ENCODE measurements at regions not wholly inside any gene's neighbourhood (a gene's known extent, or its start where the extent isn't known, plus 50 kb on each side); places are given as distances from the start of the nearest gene placed in this dataset.

- Histone ChIP-seq H3K36me3 (ENCODE audit: low read depth) (no peaks in the 10 kb centered on the region), H3K4me1 (ENCODE audit: low read depth) (no peaks in the 10 kb centered on the region), H3K4me3 (no peak overlapping the region), H3K9me3 (no peaks in the 10 kb centered on the region)
- ATAC-seq (no peak), DNase-seq (no peak)
- intact Hi-C loops (cut with DNase I, micrococcal nuclease), result no loop called here
- TF ChIP-seq, protein P1, sequence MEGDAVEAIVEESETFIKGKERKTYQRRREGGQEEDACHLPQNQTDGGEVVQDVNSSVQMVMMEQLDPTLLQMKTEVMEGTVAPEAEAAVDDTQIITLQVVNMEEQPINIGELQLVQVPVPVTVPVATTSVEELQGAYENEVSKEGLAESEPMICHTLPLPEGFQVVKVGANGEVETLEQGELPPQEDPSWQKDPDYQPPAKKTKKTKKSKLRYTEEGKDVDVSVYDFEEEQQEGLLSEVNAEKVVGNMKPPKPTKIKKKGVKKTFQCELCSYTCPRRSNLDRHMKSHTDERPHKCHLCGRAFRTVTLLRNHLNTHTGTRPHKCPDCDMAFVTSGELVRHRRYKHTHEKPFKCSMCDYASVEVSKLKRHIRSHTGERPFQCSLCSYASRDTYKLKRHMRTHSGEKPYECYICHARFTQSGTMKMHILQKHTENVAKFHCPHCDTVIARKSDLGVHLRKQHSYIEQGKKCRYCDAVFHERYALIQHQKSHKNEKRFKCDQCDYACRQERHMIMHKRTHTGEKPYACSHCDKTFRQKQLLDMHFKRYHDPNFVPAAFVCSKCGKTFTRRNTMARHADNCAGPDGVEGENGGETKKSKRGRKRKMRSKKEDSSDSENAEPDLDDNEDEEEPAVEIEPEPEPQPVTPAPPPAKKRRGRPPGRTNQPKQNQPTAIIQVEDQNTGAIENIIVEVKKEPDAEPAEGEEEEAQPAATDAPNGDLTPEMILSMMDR (IDR thresholded peaks at IDR 0.05), result no peak
These were observed 163.5 kb downstream of the CCER1 start for GRCh38 chr12:90791445-90791844.

GRCh38 chr12:90790747-90791146, 164.2 kb downstream of the CCER1 start:
- H3K4me1 ChIP-seq (ENCODE audit: low read depth), result no peaks in the 10 kb centered on the region
- no peak for ATAC-seq
- intact Hi-C loops (cut with DNase I, micrococcal nuclease), result no loop called here
- DNase-seq, result no peak
- H3K36me3 ChIP-seq (ENCODE audit: low read depth), result no peaks in the 10 kb centered on the region
- no peaks in the 10 kb centered on the region for H3K9me3 ChIP-seq
- TF ChIP-seq, protein P1 (IDR thresholded peaks at IDR 0.05), result no peak
- no peak overlapping the region for H3K4me3 ChIP-seq

DNA sequence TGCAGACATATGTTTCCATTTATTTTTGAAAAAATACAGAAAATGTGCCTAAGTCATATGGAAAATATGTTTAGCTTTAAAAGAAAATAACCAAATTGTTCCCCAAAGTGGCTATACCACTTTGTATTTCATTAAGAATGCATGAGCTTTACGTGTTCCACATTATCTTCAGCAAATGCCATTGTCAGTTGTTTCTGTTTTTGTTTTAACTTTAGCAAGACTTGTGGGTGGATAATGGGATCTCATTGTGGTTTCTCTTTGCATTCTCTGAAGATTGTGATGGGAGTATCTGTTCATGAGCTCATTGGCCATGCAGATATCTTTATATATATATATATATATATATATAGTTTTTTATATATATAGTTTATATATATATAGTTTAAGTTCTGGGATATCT, 181.5 kb downstream of the CCER1 start:
- no peak for DNase-seq
- H3K4me3 ChIP-seq, result no peak overlapping the region
- TF ChIP-seq, protein P1 (IDR thresholded peaks at IDR 0.05), result no peak
- intact Hi-C loops (cut with DNase I, micrococcal nuclease), result no loop called here
- no peaks in the 10 kb centered on the region for H3K4me1 ChIP-seq (ENCODE audit: low read depth)
- ATAC-seq, result no peak
- H3K9me3 ChIP-seq, result no peaks in the 10 kb centered on the region
- H3K36me3 ChIP-seq (ENCODE audit: low read depth), result no peaks in the 10 kb centered on the region

GRCh38 chr12:90770861-90771260, 184.1 kb downstream of the CCER1 start:
- no peak overlapping the region for H3K4me3 ChIP-seq
- intact Hi-C loops (cut with DNase I, micrococcal nuclease), result no loop called here
- H3K4me1 ChIP-seq (ENCODE audit: low read depth), result no peaks in the 10 kb centered on the region
- no peaks in the 10 kb centered on the region for H3K9me3 ChIP-seq
- no peaks in the 10 kb centered on the region for H3K36me3 ChIP-seq (ENCODE audit: low read depth)
- DNase-seq (no peak), ATAC-seq (no peak)
- TF ChIP-seq, protein P1 (IDR thresholded peaks at IDR 0.05), result no peak

- no peak for DNase-seq
- Histone ChIP-seq H3K4me3 (no peak overlapping the region), H3K9me3 (no peaks in the 10 kb centered on the region), H3K4me1 (ENCODE audit: low read depth) (no peaks in the 10 kb centered on the region), H3K36me3 (ENCODE audit: low read depth) (no peaks in the 10 kb centered on the region)
- TF ChIP-seq, protein P1 (IDR thresholded peaks at IDR 0.05), result no peak
- no peak for ATAC-seq
- intact Hi-C loops (cut with DNase I, micrococcal nuclease), result no loop called here
These were observed 197.0 kb downstream of the CCER1 start for GRCh38 chr12:90757957-90758356.

DNA sequence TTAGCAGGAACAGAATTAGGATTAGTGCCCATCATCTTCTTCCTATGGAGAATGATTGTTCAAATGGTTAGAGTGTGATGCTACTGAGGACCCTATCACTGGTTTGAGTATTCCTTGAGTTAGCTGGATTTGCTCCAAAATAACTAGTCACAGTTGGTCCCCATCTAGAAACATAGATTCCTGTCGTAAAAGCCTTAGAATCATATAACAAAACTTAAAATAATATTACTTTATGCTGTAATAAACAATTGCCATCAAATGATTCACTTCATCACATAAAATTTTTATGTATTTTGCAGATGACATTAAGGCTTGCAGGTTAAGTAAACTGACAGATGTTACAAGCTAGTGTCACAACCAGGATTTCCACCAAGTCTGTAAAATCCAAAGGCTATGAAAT, 209.8 kb downstream of the CCER1 start:
- Histone ChIP-seq H3K36me3 (ENCODE audit: low read depth) (no peaks in the 10 kb centered on the region), H3K9me3 (peaks cover 2% of the 10 kb centered on the region), H3K4me1 (ENCODE audit: low read depth) (no peaks in the 10 kb centered on the region), H3K4me3 (no peak overlapping the region)
- DNase-seq, result no peak
- TF ChIP-seq, protein P1 (IDR thresholded peaks at IDR 0.05), result no peak
- no peak for ATAC-seq
- intact Hi-C loops (cut with DNase I, micrococcal nuclease), result no loop called here

Data from mucosa of descending colon (tissue), 3 donors.